NOMO-1 treated with dmso at 0.1 percent for 144 hours (cell line): ENCODE measurements at regions not wholly inside any gene's neighbourhood (a gene's known extent, or its start where the extent isn't known, plus 50 kb on each side); places are given as distances from the start of the nearest gene placed in this dataset.
A peak's percentile ranks its signal among the peaks of the same experiment; 100 is the strongest.

Source experiments
- DNase-seq: peaks from one replicate; lab custom pipeline; 2025; ENCODE audit not compliant: unreplicated experiment; lab: John Stamatoyannopoulos, UW

DNA sequence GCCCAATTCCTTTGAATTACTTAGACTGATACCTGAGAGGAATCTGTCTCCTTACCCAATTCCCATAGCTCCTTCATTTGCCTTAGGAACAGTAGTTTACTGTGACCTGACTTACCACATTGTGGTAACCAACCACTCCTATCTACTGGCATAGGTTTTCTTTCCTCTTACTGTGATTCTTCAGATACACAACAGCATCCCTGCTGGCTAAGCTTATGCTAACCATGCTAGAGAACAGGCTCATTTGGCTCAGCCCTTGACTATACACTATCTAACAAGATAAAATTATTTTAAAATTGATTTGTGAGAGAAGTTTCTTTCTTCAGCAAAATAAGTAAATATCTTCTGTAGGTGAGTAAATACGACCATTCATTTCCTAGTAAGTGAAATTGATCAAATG lies 320.4 kb upstream of the DDHD1 start:
- no peak for DNase-seq

DNA sequence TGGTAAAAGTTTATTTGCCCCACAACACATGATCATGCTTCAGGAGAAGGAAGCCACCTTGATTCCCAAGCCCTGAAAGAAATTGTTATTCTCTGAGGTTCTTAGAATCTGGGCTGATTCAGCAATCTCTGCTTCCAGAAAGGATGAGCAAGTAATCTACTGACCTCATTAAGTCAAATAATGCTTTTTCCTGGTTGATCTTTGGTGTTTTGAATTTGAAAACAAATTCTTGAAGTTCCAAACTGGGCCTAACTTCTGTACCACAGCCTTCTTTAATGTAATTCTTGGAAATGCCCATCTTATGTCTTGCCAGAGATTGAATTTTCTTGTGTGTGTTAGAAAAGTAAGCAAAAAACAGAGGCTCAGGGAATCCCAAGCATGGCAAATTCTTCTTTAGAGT lies 319.2 kb upstream of the DDHD1 start:
- DNase-seq: no peak

DNA sequence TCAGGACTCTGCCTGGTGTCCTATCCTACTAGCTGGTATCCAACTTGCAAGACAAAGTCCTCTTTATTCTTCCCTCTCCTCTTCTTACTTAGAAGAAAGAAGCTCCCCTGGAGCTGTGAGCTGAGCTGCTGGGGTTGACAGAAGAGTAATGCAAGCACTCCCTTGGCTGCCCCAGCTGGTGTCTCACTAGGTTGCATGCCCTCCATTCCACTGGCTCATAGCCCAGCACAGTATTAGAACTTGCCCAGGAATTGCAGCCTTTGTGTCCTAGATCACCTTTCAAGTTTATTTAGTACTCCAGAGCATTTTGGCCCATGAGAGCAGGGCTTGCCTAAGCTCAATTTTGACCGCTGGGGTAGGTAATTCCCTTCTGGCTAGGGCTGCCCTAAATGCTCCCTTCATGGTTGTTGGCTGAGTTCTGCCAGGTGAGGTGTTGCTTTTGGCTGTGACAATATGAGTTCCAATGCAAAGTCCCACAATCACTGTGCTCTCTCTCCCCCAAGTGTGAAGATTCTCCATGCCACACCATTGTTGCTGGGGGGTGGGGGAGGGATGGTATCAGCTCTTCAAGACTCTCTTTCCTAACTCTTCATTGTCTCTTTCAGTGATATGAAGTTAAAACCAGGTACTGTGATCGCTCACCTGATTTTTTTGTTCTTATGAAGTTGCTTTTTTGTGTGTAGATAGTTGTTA lies 317.4 kb upstream of the DDHD1 start:
- DNase-seq: no peak

DNA sequence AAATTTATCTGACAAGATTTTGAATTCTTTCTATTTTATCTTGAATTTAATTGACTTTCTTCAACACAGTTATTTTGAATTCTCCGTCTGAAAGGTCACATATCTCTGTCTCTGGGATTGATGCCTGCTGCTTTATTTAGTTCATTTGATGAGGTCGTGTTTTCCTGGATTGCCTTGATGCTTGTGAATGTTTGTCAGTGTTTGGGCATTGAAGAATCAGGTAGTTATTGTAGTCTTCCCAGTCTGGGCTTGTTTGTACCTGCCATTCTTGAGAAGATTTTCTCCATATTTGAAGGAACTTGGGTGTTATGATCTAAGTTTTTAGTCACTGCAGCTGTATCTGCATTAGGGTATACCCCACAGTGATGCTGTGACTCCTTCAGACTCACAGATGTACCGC lies 315.8 kb upstream of the DDHD1 start:
- DNase-seq: no peak

DNA sequence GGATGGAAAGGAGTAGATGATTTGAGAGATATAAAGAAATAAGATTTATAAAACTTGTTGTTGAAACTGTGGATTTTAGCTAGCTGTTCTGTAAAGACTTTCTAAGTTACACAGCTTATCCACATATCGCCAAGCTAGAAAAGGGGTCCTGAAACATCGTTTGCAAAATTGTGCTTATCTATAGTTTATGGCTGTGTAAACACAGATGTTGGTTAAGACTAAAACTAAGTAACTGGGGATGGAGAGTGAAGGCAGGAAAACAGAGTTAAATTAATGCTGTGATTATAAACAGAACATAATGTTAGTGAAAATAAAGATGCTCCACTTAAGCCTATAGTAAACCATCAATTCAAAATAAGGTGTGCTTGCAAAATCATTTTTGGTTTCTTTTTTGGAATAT lies 311.3 kb upstream of the DDHD1 start:
- DNase-seq: no peak

DNA sequence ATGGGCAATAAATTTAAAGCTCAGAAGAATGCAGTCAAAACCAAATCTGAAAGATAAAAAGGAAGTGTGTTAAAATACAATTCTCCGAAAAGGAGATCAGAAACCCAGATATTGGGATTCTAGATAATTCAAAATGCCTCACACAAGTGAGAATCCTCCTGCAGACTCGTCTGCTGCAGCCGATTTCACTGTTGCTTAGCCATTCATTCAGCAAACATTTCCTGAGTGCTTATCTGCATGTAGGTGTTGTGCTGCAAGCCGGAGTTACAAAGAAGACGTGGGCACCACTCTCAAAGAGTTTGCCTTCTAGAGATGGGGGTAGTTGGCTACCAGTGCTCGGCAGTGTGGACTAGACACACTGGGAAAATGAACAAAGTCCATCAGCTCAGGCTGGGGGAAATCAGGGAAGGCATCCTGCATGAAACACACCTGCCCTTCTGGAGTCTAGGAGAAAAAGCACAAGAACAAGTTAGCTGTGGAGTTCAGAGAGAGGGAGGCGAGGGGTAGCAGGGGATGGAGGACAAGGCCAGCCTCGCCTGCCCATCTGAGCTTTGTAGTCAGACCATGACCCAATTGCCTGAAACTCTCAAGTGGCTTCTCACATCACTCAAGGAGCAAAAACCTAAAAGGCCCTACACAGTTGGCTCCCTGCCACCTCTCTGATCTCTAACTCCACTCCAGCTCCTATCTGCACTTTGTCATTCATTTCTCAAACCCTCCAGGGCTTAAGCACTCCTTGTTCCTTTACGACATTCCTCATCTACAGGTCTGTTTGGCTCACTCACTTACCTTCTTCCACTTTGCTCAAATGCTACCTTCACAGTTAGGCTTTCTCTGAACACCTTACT lies 310.0 kb upstream of the DDHD1 start:
- no peak for DNase-seq

DNA sequence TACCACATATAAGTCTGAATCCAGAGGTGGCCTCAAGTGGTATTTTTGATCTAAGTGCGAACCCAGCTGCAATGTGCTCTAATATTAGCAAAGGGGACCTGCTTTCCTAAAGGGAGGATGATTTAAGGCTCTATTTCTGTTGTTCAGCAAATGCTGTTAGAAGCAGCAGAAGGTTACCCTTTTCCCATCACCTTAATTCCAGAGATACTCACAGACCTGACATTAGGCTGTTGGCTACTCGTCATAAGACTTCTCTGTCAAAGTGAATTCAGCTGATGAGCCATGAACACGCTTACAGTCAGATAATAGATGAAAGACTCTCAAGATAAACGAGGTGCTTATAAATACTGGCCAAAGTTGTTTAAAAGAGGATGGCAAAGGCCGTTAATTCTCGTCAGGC lies 308.7 kb upstream of the DDHD1 start:
- no peak for DNase-seq

DNA sequence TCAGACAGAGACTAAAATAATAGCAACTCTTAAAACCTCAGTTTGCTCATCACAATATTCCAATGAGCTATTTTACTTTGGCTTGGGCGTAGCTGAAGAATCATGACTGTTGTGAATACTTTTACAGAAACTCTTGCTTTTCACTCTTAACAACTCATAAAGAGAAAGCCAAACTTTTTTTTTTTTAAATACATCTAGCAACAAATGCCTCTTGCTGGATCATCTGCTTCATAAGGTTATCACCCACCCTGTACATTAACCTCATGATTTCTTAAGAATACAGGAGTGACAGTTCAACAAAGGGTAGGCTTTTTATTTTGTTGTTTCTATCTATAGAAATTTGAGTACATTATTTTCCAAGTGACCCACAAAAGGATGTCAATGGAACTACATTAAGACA lies 307.4 kb upstream of the DDHD1 start:
- no peak for DNase-seq

DNA sequence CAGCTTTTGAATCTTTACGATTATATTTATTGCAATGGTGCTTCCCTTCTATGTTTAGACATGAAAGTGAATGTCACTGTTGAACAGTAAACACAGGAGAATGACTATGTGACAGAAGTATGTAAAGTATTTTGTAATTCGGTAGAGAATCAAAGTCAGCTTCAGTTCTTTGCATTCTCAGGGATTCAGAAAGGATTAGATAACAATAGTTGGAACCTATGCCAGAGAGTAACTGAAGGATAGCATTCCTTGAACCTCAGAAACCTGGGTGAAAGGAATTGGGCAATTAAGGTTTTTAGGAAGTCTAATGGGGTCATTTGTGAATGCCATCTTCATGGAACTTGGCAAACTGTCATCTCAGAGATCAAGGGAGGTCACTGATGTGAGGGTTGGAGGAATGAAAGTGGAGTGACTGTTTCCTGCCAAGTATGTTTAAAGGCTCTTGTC lies 305.3 kb upstream of the DDHD1 start:
- DNase-seq: no peak

DNA sequence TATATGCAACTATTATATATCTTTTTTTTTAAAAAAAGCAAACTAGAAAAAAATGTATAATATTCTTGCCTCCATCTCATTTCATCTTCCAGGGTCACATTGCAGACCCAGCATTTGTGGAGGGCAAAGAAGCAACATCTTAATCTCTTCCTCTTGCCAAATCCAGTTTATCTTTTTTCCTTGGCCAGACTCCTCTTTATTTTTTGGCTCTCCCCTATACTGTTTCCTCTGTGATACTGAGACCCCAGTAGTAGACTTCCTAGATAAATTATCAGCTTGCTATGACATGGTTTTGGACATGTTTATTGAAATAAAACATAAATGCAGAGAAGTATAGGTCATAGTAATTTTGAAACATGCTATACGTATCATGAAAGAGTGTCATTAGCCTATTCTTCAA lies 303.8 kb upstream of the DDHD1 start:
- no peak for DNase-seq

DNA sequence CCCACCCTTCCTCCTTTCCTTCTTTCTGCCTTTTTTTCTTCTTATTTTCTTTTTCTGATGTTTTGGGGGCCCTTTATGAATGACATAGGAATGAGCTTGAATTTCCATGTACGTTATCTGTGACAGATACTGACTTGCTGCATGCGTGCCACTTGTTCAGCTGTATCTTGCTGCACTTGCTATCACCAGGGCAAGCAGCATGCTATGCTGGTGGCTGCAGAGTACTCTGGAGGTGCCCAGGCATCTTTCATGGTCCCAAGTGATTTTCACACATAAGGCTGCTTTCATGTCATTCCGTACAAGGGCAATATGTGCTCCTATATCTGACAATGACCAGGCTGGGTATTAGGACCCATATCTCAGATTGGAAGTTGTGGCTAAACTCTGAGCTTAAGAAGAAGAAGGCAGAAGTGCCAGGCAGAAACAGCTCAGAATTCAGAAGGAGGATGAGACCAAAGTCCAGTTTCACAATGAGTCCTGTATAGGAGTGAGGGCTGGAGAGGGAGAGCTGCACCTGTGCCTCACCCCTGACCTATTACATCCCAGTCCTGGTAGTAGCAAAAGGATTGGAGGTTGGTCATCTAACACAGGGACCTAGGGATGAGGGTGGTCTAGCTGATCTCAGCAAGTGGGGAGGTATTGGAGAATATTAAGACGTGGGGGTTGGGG lies 299.0 kb upstream of the DDHD1 start:
- no peak for DNase-seq

DNA sequence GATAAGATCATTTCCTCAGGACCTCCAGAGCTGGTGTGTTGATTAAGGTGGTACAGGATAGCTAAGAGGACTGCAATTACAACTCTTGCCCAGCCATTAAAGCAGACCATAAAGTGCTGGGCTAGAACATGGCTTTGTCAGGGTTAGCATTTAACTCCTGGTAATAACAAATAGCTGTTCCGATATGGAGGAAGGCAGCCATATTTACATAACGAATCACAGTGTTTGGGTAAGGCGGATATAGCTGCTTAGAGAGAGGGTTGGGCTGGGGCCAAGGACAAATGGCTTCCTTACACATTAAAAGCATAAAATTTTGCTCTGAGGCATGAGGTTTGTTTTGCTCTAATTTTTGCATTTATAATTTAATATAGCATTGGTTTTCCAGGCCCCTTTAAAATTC lies 297.7 kb upstream of the DDHD1 start:
- no peak for DNase-seq

DNA sequence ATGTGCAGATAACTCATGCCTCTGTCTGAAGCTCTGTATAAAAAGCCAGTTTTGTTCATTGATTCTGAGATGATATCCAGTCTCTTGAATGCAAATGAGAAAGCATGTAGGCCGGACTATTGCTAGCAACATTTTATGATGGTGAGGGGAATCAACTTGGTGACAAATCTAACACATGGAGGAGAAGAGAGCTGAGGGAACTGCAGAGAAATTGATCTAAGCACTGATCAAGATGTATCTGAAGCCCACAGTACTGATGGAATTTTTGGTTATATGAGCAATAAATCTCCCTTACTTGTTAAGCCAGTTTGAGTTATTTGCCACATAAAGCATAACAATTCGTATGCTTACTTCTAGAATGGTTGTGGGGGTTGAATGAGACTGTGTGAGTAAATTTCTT lies 295.6 kb upstream of the DDHD1 start:
- DNase-seq: no peak

DNA sequence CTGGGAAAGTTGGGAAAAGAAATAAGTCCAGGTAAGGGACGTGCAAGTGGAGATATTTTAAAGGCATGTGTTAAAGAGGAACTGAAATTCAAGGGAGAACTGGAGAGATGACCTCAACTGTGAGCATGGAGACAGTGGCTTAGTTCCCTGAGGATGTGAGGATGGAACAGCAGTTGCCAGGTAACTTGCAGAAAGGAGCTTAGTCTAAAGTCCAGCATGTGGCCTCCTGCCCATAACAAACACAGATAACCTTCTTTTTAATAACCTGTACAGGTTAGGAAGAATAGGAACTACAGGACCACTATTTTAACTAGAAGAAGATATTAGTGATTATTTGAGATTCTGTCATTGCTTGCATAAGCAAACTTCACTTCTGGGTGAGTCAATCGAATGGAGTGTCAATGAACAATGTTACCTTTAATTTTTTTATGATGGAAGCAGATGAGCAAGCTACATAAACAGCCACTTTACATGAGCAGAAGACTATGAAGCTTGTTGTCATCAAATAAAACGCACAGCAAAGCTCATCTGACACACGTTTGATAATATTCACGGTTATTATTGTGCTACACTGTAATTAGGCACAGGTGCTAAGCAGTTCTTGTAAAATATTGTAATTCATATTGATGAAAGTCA lies 291.7 kb upstream of the DDHD1 start:
- no peak for DNase-seq

DNA sequence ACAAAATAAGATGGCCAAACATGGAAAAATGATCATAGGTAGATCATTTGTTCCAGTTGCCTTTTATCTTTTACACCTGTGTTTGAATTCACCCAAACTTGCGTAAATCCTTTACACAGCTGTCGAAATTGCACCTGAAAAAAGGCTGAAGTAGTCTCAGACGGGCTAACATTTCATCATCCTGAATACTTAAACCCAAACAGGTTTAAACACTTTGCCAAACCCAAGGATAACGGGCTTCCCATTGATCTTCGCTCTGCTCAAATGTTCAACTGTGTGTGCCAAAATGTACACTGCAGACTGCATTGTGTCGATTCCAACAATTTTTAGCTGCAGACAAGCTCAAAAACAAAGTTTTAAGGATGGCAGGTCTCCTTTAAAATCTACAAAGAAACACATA lies 288.7 kb upstream of the DDHD1 start:
- DNase-seq: no peak

DNA sequence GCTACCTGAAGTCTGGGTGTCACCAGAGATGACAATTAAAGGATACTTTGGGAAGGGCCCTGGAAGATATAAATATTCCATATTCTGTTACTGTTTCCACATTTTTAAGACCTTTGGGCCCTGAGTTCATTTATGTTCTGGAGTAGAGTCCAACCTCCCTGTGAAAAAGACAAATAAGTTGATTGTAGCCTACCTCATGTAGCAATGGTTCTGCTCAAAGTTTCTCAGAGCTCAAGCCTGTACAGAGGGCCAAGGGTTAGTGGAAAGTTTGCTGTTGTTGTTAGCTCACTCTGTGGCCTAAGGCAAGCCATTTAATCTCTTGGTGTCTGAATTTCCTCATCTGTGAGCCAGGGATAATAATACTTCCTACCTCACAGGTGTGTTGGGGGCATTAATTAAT lies 284.7 kb upstream of the DDHD1 start:
- DNase-seq: no peak

DNA sequence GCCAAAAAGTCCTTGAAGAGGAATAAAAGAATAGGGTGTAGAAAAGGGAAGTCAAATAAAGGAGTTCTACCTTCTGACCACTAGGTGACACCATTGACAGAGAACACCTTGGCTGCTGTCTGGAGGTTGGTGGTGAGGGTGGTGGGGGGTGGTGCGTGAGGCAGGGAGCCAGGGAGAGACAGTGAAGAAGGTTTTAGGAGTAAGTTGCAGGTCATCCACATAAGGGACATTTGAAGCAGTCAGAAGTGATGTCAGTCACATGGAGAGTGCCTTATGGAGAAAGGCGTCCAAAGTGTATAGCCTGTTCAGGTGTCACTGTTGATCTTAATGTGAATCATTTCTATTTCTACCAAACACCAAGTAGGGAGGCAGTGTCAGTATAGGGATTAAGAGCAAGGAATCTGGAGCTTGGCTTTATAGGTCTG lies 279.3 kb upstream of the DDHD1 start:
- DNase-seq: peak; percentile 15

DNA sequence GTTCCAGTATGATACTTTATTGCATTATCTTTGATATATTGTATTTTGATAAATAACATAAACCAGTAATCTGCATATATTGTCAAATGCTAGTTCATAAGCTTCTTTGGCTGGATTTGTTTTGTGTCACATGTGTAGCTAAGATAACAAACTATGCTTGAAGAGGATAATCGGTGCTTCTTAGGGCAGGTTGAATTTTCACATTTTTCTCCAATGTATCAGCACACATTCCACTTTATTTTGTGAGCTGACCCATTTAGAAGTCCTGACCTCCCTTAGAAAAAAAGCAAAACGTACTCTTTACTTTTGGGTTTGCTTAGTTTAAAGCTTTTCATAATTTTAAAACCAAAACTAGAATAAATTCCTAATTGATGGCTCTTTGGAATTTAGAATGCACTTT lies 277.7 kb upstream of the DDHD1 start:
- no peak for DNase-seq

DNA sequence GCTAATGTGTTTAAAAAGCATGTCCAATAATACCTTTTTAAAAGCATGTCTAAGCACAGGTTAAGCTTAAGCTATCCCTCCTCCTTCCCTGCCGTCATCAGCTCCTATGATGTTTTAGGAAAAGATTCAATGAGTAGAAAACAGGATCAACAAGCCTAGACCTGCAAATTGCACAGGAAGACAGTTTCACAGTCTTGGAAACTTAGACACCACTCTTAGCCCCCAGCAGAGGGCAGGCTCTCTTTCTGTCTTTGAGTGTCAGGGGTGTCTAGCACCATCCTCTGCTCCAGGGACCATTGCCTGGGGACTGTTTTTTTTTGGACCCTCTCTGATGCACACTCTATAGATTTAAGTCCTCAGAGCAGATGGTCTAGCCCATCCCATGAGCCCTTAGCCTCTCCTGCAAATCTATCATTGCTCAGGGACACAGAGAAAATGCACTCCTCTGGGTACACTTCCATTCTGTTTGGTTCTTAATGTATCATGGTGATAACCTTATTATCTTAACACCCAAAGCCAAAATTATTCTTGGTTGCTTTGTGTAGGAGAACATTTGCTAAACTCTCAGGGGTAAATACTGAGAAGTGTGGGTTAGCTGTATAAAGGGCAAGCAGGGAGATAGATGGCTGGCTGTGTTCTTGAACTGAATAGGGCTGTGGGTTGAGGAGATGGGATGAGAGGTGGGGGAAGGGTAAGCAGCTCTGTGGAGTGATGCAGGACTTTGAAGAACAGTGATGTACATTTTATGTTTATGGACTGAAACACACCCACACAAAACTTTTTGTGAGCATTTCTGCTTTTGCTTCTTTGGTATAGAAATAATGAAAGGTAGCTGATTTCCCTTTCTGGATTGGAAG lies 259.9 kb upstream of the DDHD1 start:
- DNase-seq: no peak

DNA sequence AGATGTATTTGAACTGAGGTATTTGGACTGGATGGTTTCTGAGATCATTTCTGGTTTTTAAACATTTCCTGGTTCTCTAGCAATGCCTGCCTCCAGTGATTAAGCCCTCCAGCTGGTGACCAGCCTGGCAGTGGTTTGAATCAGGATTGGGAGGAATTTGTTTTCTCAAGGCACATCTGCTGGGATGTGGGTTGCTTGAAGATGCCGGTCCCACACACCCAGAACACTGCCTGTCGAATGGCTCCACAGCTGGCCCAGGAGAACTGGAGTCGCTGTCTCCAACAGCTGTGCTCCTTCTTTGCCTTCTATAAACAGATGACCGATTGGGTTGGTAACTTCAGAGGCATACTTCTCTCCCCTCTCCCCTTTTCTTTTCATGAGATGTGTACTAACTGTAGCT lies 258.0 kb upstream of the DDHD1 start:
- no peak for DNase-seq

DNA sequence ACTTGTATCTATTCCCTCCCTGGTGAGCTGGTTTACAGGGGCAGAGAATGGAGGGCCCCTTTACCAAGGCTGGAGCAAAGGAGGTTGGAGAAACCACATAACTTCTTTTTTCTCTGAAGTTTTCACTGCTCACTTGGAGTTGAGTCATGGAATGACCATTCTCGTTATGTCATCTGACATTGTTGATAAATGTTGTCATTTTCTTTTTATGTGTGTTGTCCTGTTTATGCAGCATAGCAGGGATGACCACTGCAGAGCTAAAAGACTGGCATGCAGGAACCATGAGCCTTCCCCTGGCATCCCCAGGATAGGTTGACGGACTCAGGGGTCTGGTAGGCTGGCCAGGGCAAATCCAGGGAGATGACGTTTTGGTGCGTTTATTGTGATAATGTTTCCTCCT lies 256.8 kb upstream of the DDHD1 start:
- no peak for DNase-seq
